Testis (tissue), 2 donors: ENCODE measurements at regions not wholly inside any gene's neighbourhood (a gene's known extent, or its start where the extent isn't known, plus 50 kb on each side); places are given as distances from the start of the nearest gene placed in this dataset.

Source experiments
- POLR2A ChIP-seq: fragments of 450-650 bp; IDR thresholded peaks from one replicate; pipeline ENCODE4 v1.6.1; 2017; ENCODE audit warnings: antibody characterized with exemption, mild to moderate bottlenecking, moderate library complexity
- TF ChIP-seq, protein P1 (sequence below), 3 experiments: fragments of 450-650 bp in 2 of 3; fragments of 200-600 bp in 1 of 3; sonication (generic) in 1 of 3; IDR thresholded peaks; one replicate each; pipeline ENCODE4 v1.5.1; 2016 to 2019; ENCODE audit warnings: antibody characterized with exemption in 3 of 3, mild to moderate bottlenecking in 2 of 3, moderate library complexity in 1 of 3

DNA sequence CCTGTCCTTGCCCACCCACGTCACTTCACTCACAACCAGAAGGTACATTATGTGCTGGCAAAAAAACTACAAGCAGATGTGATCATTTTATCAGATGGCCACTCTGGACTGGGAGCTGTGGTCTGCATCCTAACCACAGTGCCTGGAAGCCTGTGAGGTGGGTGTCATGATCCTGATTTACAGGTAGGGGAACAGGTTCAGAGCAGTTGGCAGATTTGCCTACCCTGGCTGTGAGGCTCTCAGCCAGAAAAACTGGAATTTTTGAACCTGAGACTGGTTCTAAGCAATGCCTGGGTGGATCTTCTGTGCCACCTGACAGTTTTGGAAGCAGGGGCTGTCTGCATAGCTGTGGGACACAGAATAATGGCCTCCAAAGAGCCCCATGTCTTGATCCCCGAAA is 150.8 kb downstream of the SYF2 start:
- TF ChIP-seq, protein P1, sequence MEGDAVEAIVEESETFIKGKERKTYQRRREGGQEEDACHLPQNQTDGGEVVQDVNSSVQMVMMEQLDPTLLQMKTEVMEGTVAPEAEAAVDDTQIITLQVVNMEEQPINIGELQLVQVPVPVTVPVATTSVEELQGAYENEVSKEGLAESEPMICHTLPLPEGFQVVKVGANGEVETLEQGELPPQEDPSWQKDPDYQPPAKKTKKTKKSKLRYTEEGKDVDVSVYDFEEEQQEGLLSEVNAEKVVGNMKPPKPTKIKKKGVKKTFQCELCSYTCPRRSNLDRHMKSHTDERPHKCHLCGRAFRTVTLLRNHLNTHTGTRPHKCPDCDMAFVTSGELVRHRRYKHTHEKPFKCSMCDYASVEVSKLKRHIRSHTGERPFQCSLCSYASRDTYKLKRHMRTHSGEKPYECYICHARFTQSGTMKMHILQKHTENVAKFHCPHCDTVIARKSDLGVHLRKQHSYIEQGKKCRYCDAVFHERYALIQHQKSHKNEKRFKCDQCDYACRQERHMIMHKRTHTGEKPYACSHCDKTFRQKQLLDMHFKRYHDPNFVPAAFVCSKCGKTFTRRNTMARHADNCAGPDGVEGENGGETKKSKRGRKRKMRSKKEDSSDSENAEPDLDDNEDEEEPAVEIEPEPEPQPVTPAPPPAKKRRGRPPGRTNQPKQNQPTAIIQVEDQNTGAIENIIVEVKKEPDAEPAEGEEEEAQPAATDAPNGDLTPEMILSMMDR (IDR thresholded peaks at IDR 0.05): no peak
- no peak for TF ChIP-seq POLR2A
